HepG2 (cell line): ENCODE measurements at regions not wholly inside any gene's neighbourhood (a gene's known extent, or its start where the extent isn't known, plus 50 kb on each side); places are given as distances from the start of the nearest gene placed in this dataset.
"Not testable (repeated sequence)": the region's sequence is repeated elsewhere in the genome, so short reads cannot be mapped to it uniquely, and the experiment has no call there.

Source experiments
- ATAC-seq: fragments of 200-7000 bp; cut with Tn5 transposase; 3 replicates; pipeline ENCODE4 v1.9.1; 2020; ENCODE audit warnings: mild to moderate bottlenecking, moderate library complexity
- BruUV-seq: library from RNA; stranded (reverse); fragments of 400-500 nt; replicated peaks from 2 replicates; lab custom pipeline; 2021; lab: Mats Ljungman, UMichigan
- CTCF ChIA-PET: fragments of 300-600 bp; formaldehyde crosslinking; extraction: SDS; loops from one replicate; lab custom pipeline; 2021; ENCODE audit warnings: low total read pairs, inconsistent platforms, low intra/inter-chr PET ratio; lab: Yijun Ruan, JAX
- POLR2A ChIA-PET: fragments of 350-600 bp; sonication (Branson Sonifier 250); formaldehyde crosslinking; loops from one replicate; lab custom pipeline; 2020; ENCODE audit warnings: antibody characterized with exemption, inconsistent platforms; lab: Yijun Ruan, JAX
- DNase-seq: peaks from one replicate; pipeline ENCODE4 v3.0.0-alpha.2; 2015; ENCODE audit warnings: low spot score
- FAIRE-seq: peaks from 3 replicates; lab custom pipeline; 2011; peaks lifted over from hg19 to GRCh38; lab: Jason Lieb, UNC
- H2AFZ ChIP-seq: one replicate; pipeline ENCODE4 v1.6.1; 2011; ENCODE audit warnings: low read length, inconsistent platforms
- H3K27ac ChIP-seq: fragments of 300-600 bp; 3 replicates; pipeline ENCODE4 v1.8.0; 2011; ENCODE audit warnings: mixed run types, mild to moderate bottlenecking, mixed read lengths, low read length, inconsistent platforms; ENCODE audit not compliant: insufficient read depth; ENCODE audit errors: extremely low read length
- H3K27me3 ChIP-seq, 2 experiments: fragments of 200-600 bp in 1 of 2; 2 replicates in 1 of 2; 3 replicates in 1 of 2; pipeline versions ENCODE4 v1.6.0 to v1.8.0; 2011; ENCODE audit warnings: low read length in 2 of 2, mild to moderate bottlenecking in 2 of 2, moderate library complexity in 2 of 2, inconsistent platforms in 1 of 2; ENCODE audit not compliant: insufficient read depth in 2 of 2, control insufficient read depth in 1 of 2
- H3K36me3 ChIP-seq, 2 experiments: fragments of 200-600 bp in 1 of 2; replicated peaks in 1 of 2; 2 replicates in 1 of 2; 3 replicates in 1 of 2; pipeline versions ENCODE4 v1.5.1 to v1.8.0; 2011; ENCODE audit warnings: low read length in 2 of 2, inconsistent platforms in 1 of 2; ENCODE audit not compliant: insufficient read depth in 2 of 2, control insufficient read depth in 1 of 2
- H3K4me1 ChIP-seq: 2 replicates; pipeline ENCODE4 v1.5.1; 2012; ENCODE audit warnings: low read length, inconsistent platforms; ENCODE audit not compliant: insufficient read depth
- H3K4me2 ChIP-seq: 2 replicates; pipeline ENCODE4 v1.6.0; 2011; ENCODE audit warnings: low read depth, low read length, inconsistent platforms
- H3K4me3 ChIP-seq, 3 experiments: fragments of 200-600 bp in 1 of 3; sonication (generic), shearing (Covaris generic) in 1 of 3; replicated peaks in 1 of 3; 2 replicates each; pipeline ENCODE4 v1.5.1; 2011 to 2016; ENCODE audit warnings: low read length in 3 of 3, inconsistent platforms in 2 of 3, low read depth in 2 of 3, mild to moderate bottlenecking in 2 of 3, control low read depth in 1 of 3, mixed read lengths in 1 of 3; ENCODE audit not compliant: insufficient read depth in 1 of 3
- H3K79me2 ChIP-seq: one replicate; pipeline ENCODE4 v1.6.1; 2011; ENCODE audit warnings: low read length, inconsistent platforms; ENCODE audit not compliant: insufficient read depth
- H3K9ac ChIP-seq: 2 replicates; pipeline ENCODE4 v1.6.0; 2011; ENCODE audit warnings: mild to moderate bottlenecking, low read depth, low read length, inconsistent platforms; ENCODE audit not compliant: insufficient read depth
- H3K9me3 ChIP-seq: 2 replicates; pipeline ENCODE4 v1.5.1; 2012; ENCODE audit warnings: mild to moderate bottlenecking, low read length
- H4K20me1 ChIP-seq: 2 replicates; pipeline ENCODE4 v1.6.0; 2011; ENCODE audit warnings: inconsistent platforms, mild to moderate bottlenecking, low read length, moderate library complexity; ENCODE audit not compliant: insufficient read depth
- CTCF ChIP-seq: sonication (generic); formaldehyde crosslinking; IDR thresholded peaks from 2 replicates; pipeline ENCODE4 v1.5.0; 2020; ENCODE audit warnings: mild to moderate bottlenecking, missing genetic modification reagents, moderate library complexity
- HNF4A ChIP-seq: sonication (generic); formaldehyde crosslinking; IDR thresholded peaks from 2 replicates; pipeline ENCODE4 v1.4.0; 2020; ENCODE audit warnings: missing genetic modification reagents
- HNF4G ChIP-seq, 2 experiments: sonication (generic) in 1 of 2; formaldehyde crosslinking in 1 of 2; IDR thresholded peaks; 2 replicates each; pipeline versions ENCODE4 v1.4.0 to v1.6.1; 2011 to 2020; ENCODE audit warnings: borderline replicate concordance in 2 of 2, low read depth in 2 of 2, mild to moderate bottlenecking in 2 of 2, low read length in 1 of 2, missing genetic modification reagents in 1 of 2, moderate library complexity in 1 of 2
- MEIS1 ChIP-seq: sonication (generic); formaldehyde crosslinking; IDR thresholded peaks from 2 replicates; pipeline ENCODE4 v1.9.0; 2021; ENCODE audit warnings: mild to moderate bottlenecking, missing genetic modification reagents, moderate library complexity, borderline replicate concordance
- PAXIP1 ChIP-seq: sonication (generic); formaldehyde crosslinking; conservative IDR thresholded peaks from 2 replicates; pipeline ENCODE4 v1.4.0; 2020; ENCODE audit warnings: mild to moderate bottlenecking, missing genetic modification reagents, moderate library complexity
- TCF7 ChIP-seq: sonication (generic); IDR thresholded peaks from 2 replicates; pipeline ENCODE4 v1.6.1; 2016; ENCODE audit warnings: antibody characterized with exemption, low read depth
- ZNF770 ChIP-seq: sonication (generic); formaldehyde crosslinking; IDR thresholded peaks from 2 replicates; pipeline ENCODE4 v1.5.0; 2020; ENCODE audit warnings: mild to moderate bottlenecking, missing genetic modification reagents
- WGBS: methylation state at CpG from one replicate; pipeline ENCODE4 v1.1.6; 2017; ENCODE audit warnings: low lambda C conversion rate; 5-methylcytosine and 5-hydroxymethylcytosine counted together
- in situ Hi-C: cut with HindIII; loops from 2 replicates; pipeline ENCODE4 v1.10.0; 2017; ENCODE audit warnings: low pct_unique_long_range_greater_than_20kb; ENCODE audit not compliant: extremely low pct_ligation_motif_present
- intact Hi-C: fragments of 100-400 bp; cut with micrococcal nuclease; formaldehyde crosslinking; loops from one replicate; pipeline ENCODE4 v1.10.0; 2022; ENCODE audit not compliant: unreplicated experiment

- H2AFZ ChIP-seq; H4K20me1 ChIP-seq; H3K9me3 ChIP-seq; BruUV-seq; CTCF ChIA-PET; H3K36me3 ChIP-seq; POLR2A ChIA-PET; in situ Hi-C loops; H3K27me3 ChIP-seq; H3K9ac ChIP-seq; H3K27ac ChIP-seq; DNase-seq; H3K79me2 ChIP-seq; TF ChIP-seq HNF4G (CRISPR knock-in tag; IDR thresholded peaks at IDR 0.05; ENCODE audit: borderline replicate concordance, low read depth): not testable (repeated sequence)
- H3K4me1 ChIP-seq = peaks cover 26% of the 10 kb centered on the region
- peak overlapping the region; percentile 79 for H3K4me2 ChIP-seq
- peak overlapping the region in 2 of 3 experiments; percentile 2 to 55; a peak in 1 of 6 replicates for H3K4me3 ChIP-seq
- ATAC-seq = peak; percentile 27; the same call in 2 of the 3 replicates
- peak; percentile 50 for FAIRE-seq
- 2% methylated on average over 4 of the region's 4 CpGs for WGBS
- intact Hi-C loops = loop anchor here (1.0 to 2.0 kb wide), 2 partner anchors 13 to 88 kb away; no protein-coding TSS in a partner anchor
- TF ChIP-seq ZNF770 (CRISPR knock-in tag) (0 out of 2 replicates have a peak, but pooled peaks have one; percentile 12), TCF7 (peak; percentile 15; the same call in 1 of the 2 replicates), PAXIP1 (peak; percentile 53), MEIS1 (CRISPR knock-in tag) (0 out of 2 replicates have a peak, but pooled peaks have one; percentile 11), CTCF (CRISPR knock-in tag) (peak; percentile 33), HNF4G (IDR thresholded peaks at IDR 0.05; ENCODE audit: borderline replicate concordance, low read depth, low read length) (0 out of 2 replicates have a peak, but pooled peaks have one; percentile 6), HNF4A (CRISPR knock-in tag) (peak; percentile 54)
Measured at GRCh38 chr4:82272523-82272922, 101.3 kb downstream of the HNRNPD start.
